ENCODE measurements at regions not wholly inside any gene's neighbourhood (a gene's known extent, or its start where the extent isn't known, plus 50 kb on each side); places are given as distances from the start of the nearest gene placed in this dataset.

GRCh38 chr7:41524876-41525275, 178.0 kb downstream of the INHBA start:
- TF ChIP-seq CTCF (IDR thresholded peaks at IDR 0.05) (no peak), EZH2 (IDR thresholded peaks at IDR 0.05) (no peak), EZH2phosphoT487 (IDR thresholded peaks at IDR 0.05) (no peak)

Data from neural progenitor cell (in vitro differentiated cells).